ENCODE measurements at regions not wholly inside any gene's neighbourhood (a gene's known extent, or its start where the extent isn't known, plus 50 kb on each side); places are given as distances from the start of the nearest gene placed in this dataset.

GRCh38 chr18:30787410-30787809 is 255.1 kb downstream of the DSC3 start:
- TF ChIP-seq CTCF (IDR thresholded peaks at IDR 0.05; ENCODE audit: borderline replicate concordance, extremely low read depth, low read length, poor library complexity, severe bottlenecking) = no peak
- no peak for TF ChIP-seq EZH2 (IDR thresholded peaks at IDR 0.05; ENCODE audit: borderline replicate concordance, low read depth, low read length, severe bottlenecking)
